ENCODE measurements at regions not wholly inside any gene's neighbourhood (a gene's known extent, or its start where the extent isn't known, plus 50 kb on each side); places are given as distances from the start of the nearest gene placed in this dataset.
"Not testable (repeated sequence)": the region's sequence is repeated elsewhere in the genome, so short reads cannot be mapped to it uniquely, and the experiment has no call there.

DNA sequence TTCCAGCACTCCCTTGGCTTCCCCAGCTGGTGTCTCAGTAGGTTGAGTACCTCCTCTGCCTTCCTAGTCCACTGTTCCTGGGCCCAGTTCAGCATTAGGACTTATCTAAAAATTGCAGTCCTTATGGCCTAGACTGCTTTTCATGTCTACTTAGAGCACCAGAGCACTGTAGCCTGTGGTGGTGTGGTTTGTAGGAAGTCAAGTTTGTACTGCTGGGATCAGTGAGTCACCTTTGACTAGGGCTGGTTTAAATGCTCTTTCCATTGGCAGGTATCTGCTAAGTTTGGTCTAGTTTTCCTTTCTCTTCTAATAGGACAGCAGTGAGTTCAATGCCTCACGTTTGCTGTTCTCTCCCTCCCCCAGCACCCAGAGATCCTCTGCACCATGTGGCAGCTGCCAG lies 233.6 kb upstream of the WDFY3 start:
- Histone ChIP-seq H2BK12ac (ENCODE audit: low read length) (no peak overlapping the region), H4K91ac (ENCODE audit: low read depth, low read length, poor library complexity) (no peak overlapping the region), H3K4ac (ENCODE audit: low read length) (no peak overlapping the region), H4K8ac (ENCODE audit: low read depth, low read length) (no peak overlapping the region), H3K36me3 (replicated peaks in 1 of 2; ENCODE audit: control insufficient read depth in 2 of 2, insufficient read depth in 2 of 2, low read length in 2 of 2) (no peaks in the 10 kb centered on the region), H3K4me2 (ENCODE audit: insufficient read depth, low read length, poor library complexity, severe bottlenecking) (no peak overlapping the region), H3K18ac (ENCODE audit: low read length) (no peak overlapping the region), H3K27ac (replicated peaks; ENCODE audit: low read length) (no peak overlapping the region), H2AK5ac (ENCODE audit: low read depth, low read length) (no peak overlapping the region), H3K9ac (ENCODE audit: low read depth, low read length, poor library complexity) (no peak overlapping the region), H3K4me3 (ENCODE audit: low read length in 2 of 2) (no peak overlapping the region), H2BK5ac (ENCODE audit: low read length) (no peak overlapping the region), H3K27me3 (ENCODE audit: control insufficient read depth in 3 of 3, insufficient read depth in 3 of 3, low read depth in 1 of 3, low read length in 3 of 3) (no peaks in the 10 kb centered on the region), H3K23ac (ENCODE audit: low read depth, low read length, poor library complexity) (no peak overlapping the region), H3K79me1 (ENCODE audit: low read depth, low read length) (no peaks in the 10 kb centered on the region), H3K4me1 (ENCODE audit: control insufficient read depth in 2 of 2, insufficient read depth in 1 of 2, low read depth in 1 of 2, low read length in 2 of 2) (no peaks in the 10 kb centered on the region), H3K9me3 (replicated peaks in 1 of 2; ENCODE audit: control insufficient read depth in 2 of 2, insufficient read depth in 1 of 2, low read depth in 1 of 2, low read length in 2 of 2) (peaks cover 0 to 2% of the 10 kb centered on the region in 2 donors), H3K14ac (ENCODE audit: low read length) (no peak overlapping the region), H2AFZ (ENCODE audit: low read length) (no peak overlapping the region), H2BK120ac (ENCODE audit: low read depth, low read length) (no peak overlapping the region), H2BK15ac (ENCODE audit: low read length) (no peak overlapping the region)
- no CpG with 5 or more reads among the region's 1 CpG for WGBS, 2 donors (ENCODE audit: extremely low coverage in 2 of 2, insufficient read length in 2 of 2, insufficient replicate concordance in 1 of 2)
- no peak for DNase-seq (ENCODE audit: low spot score)

DNA sequence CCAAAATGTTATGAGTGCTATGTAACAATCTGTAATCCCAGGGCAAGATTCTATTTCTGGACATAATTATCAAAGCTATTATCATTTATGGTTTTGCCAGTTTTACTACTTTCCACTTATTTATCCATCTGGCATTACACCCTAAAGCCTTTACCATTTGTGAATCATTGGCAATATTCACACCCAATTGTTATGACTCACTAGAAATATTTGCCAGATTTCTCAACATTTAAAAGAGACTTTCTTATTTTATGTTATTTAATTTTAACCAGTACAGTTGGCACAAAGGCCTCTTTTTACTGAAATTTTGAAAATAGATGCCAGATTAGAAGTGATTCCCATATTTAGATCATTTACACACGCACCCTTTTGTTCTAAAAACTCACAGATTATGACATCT lies 242.7 kb upstream of the WDFY3 start:
- H4K8ac ChIP-seq (ENCODE audit: low read depth, low read length), result no peak overlapping the region
- H3K9ac ChIP-seq (ENCODE audit: low read depth, low read length, poor library complexity), result no peak overlapping the region
- H3K18ac ChIP-seq (ENCODE audit: low read length), result no peak overlapping the region
- H3K4me1 ChIP-seq (ENCODE audit: control insufficient read depth in 2 of 2, insufficient read depth in 1 of 2, low read depth in 1 of 2, low read length in 2 of 2), result no peaks in the 10 kb centered on the region
- H3K4me2 ChIP-seq (ENCODE audit: insufficient read depth, low read length, poor library complexity, severe bottlenecking), result no peak overlapping the region
- H4K91ac ChIP-seq (ENCODE audit: low read depth, low read length, poor library complexity), result no peak overlapping the region
- H3K79me1 ChIP-seq (ENCODE audit: low read depth, low read length), result no peaks in the 10 kb centered on the region
- no peaks in the 10 kb centered on the region for H3K36me3 ChIP-seq (replicated peaks in 1 of 2; ENCODE audit: control insufficient read depth in 2 of 2, insufficient read depth in 2 of 2, low read length in 2 of 2)
- H3K14ac ChIP-seq (ENCODE audit: low read length), result no peak overlapping the region
- no peak overlapping the region for H3K4ac ChIP-seq (ENCODE audit: low read length)
- H3K27me3 ChIP-seq (ENCODE audit: control insufficient read depth in 3 of 3, insufficient read depth in 3 of 3, low read depth in 1 of 3, low read length in 3 of 3), result no peaks in the 10 kb centered on the region
- WGBS, 2 donors (ENCODE audit: extremely low coverage in 2 of 2, insufficient read length in 2 of 2, insufficient replicate concordance in 1 of 2), result no CpG with 5 or more reads among the region's 1 CpG
- no peaks in the 10 kb centered on the region for H3K9me3 ChIP-seq (replicated peaks in 1 of 2; ENCODE audit: control insufficient read depth in 2 of 2, insufficient read depth in 1 of 2, low read depth in 1 of 2, low read length in 2 of 2)
- no peak overlapping the region for H2BK12ac ChIP-seq (ENCODE audit: low read length)
- H3K23ac ChIP-seq (ENCODE audit: low read depth, low read length, poor library complexity), result no peak overlapping the region
- no peak overlapping the region for H3K27ac ChIP-seq (replicated peaks; ENCODE audit: low read length)
- no peak overlapping the region for H3K4me3 ChIP-seq (ENCODE audit: low read length in 2 of 2)
- no peak overlapping the region for H2BK15ac ChIP-seq (ENCODE audit: low read length)
- no peak overlapping the region for H2BK120ac ChIP-seq (ENCODE audit: low read depth, low read length)
- H2AFZ ChIP-seq (ENCODE audit: low read length), result no peak overlapping the region
- no peak overlapping the region for H2AK5ac ChIP-seq (ENCODE audit: low read depth, low read length)
- H2BK5ac ChIP-seq (ENCODE audit: low read length), result no peak overlapping the region
- DNase-seq (ENCODE audit: low spot score), result no peak

- H2BK15ac ChIP-seq (ENCODE audit: low read length), result no peak overlapping the region
- H4K91ac ChIP-seq (ENCODE audit: low read depth, low read length, poor library complexity), result no peak overlapping the region
- no peaks in the 10 kb centered on the region for H3K79me1 ChIP-seq (ENCODE audit: low read depth, low read length)
- no peak overlapping the region for H4K8ac ChIP-seq (ENCODE audit: low read depth, low read length)
- no peak overlapping the region for H2BK5ac ChIP-seq (ENCODE audit: low read length)
- WGBS, 2 donors (ENCODE audit: extremely low coverage in 2 of 2, insufficient read length in 2 of 2, insufficient replicate concordance in 1 of 2), result no CpG with 5 or more reads among the region's 3 CpGs
- no peaks in the 10 kb centered on the region for H3K36me3 ChIP-seq (replicated peaks in 1 of 2; ENCODE audit: control insufficient read depth in 2 of 2, insufficient read depth in 2 of 2, low read length in 2 of 2)
- H3K4me3 ChIP-seq (ENCODE audit: low read length in 2 of 2), result no peak overlapping the region
- no peak overlapping the region for H2AK5ac ChIP-seq (ENCODE audit: low read depth, low read length)
- no peaks in the 10 kb centered on the region for H3K27me3 ChIP-seq (ENCODE audit: control insufficient read depth in 3 of 3, insufficient read depth in 3 of 3, low read depth in 1 of 3, low read length in 3 of 3)
- H3K4me1 ChIP-seq (ENCODE audit: control insufficient read depth in 2 of 2, insufficient read depth in 1 of 2, low read depth in 1 of 2, low read length in 2 of 2), result no peaks in the 10 kb centered on the region
- no peak overlapping the region for H3K4ac ChIP-seq (ENCODE audit: low read length)
- no peak for DNase-seq (ENCODE audit: low spot score)
- no peak overlapping the region for H3K14ac ChIP-seq (ENCODE audit: low read length)
- H2BK120ac ChIP-seq (ENCODE audit: low read depth, low read length), result no peak overlapping the region
- H3K23ac ChIP-seq (ENCODE audit: low read depth, low read length, poor library complexity), result no peak overlapping the region
- H3K9ac ChIP-seq (ENCODE audit: low read depth, low read length, poor library complexity), result no peak overlapping the region
- H3K27ac ChIP-seq (replicated peaks; ENCODE audit: low read length), result no peak overlapping the region
- no peak overlapping the region for H2BK12ac ChIP-seq (ENCODE audit: low read length)
- H2AFZ ChIP-seq (ENCODE audit: low read length), result no peak overlapping the region
- H3K18ac ChIP-seq (ENCODE audit: low read length), result no peak overlapping the region
- H3K9me3 ChIP-seq (replicated peaks in 1 of 2; ENCODE audit: control insufficient read depth in 2 of 2, insufficient read depth in 1 of 2, low read depth in 1 of 2, low read length in 2 of 2), result no peaks in the 10 kb centered on the region
- no peak overlapping the region for H3K4me2 ChIP-seq (ENCODE audit: insufficient read depth, low read length, poor library complexity, severe bottlenecking)
Measured at GRCh38 chr4:85210353-85210752, 243.9 kb upstream of the WDFY3 start.

- not testable (repeated sequence) for H3K23ac ChIP-seq (ENCODE audit: low read depth, low read length, poor library complexity); H3K18ac ChIP-seq (ENCODE audit: low read length); H3K9me3 ChIP-seq (replicated peaks in 1 of 2; ENCODE audit: control insufficient read depth in 2 of 2, insufficient read depth in 1 of 2, low read depth in 1 of 2, low read length in 2 of 2); DNase-seq (ENCODE audit: low spot score); H3K14ac ChIP-seq (ENCODE audit: low read length); H2AK5ac ChIP-seq (ENCODE audit: low read depth, low read length); H2BK120ac ChIP-seq (ENCODE audit: low read depth, low read length); H3K79me1 ChIP-seq (ENCODE audit: low read depth, low read length); H3K27ac ChIP-seq (replicated peaks; ENCODE audit: low read length); H3K36me3 ChIP-seq (replicated peaks in 1 of 2; ENCODE audit: control insufficient read depth in 2 of 2, insufficient read depth in 2 of 2, low read length in 2 of 2); H2BK5ac ChIP-seq (ENCODE audit: low read length); H3K4ac ChIP-seq (ENCODE audit: low read length); H2BK15ac ChIP-seq (ENCODE audit: low read length); H3K27me3 ChIP-seq (ENCODE audit: control insufficient read depth in 3 of 3, insufficient read depth in 3 of 3, low read depth in 1 of 3, low read length in 3 of 3); H3K4me2 ChIP-seq (ENCODE audit: insufficient read depth, low read length, poor library complexity, severe bottlenecking); H4K91ac ChIP-seq (ENCODE audit: low read depth, low read length, poor library complexity); H3K9ac ChIP-seq (ENCODE audit: low read depth, low read length, poor library complexity); H3K4me1 ChIP-seq (ENCODE audit: control insufficient read depth in 2 of 2, insufficient read depth in 1 of 2, low read depth in 1 of 2, low read length in 2 of 2); H2AFZ ChIP-seq (ENCODE audit: low read length); H2BK12ac ChIP-seq (ENCODE audit: low read length); H3K4me3 ChIP-seq (ENCODE audit: low read length in 2 of 2); H4K8ac ChIP-seq (ENCODE audit: low read depth, low read length)
- WGBS, 2 donors (ENCODE audit: extremely low coverage in 2 of 2, insufficient read length in 2 of 2, insufficient replicate concordance in 1 of 2), result no CpG with 5 or more reads among the region's 7 CpGs
Measured at GRCh38 chr4:85216571-85216970, 250.1 kb upstream of the WDFY3 start.
